Activated effector memory CD4-positive, alpha-beta T cell treated with Interleukin-2 at 50 U/mL for 16 hours (primary cell): ENCODE measurements at regions not wholly inside any gene's neighbourhood (a gene's known extent, or its start where the extent isn't known, plus 50 kb on each side); places are given as distances from the start of the nearest gene placed in this dataset.

Source experiments
- DNase-seq: peaks from one replicate; pipeline ENCODE4 v3.0.0-alpha.2; 2020

- DNase-seq, result no peak
Observed at GRCh38 chr5:158644301-158644700, 455.4 kb downstream of the EBF1 start.

- no peak for DNase-seq
Observed at GRCh38 chr5:158643840-158644239, 455.9 kb downstream of the EBF1 start.

- no peak for DNase-seq
Observed at GRCh38 chr5:158642879-158643278, 456.8 kb downstream of the EBF1 start.

- no peak for DNase-seq
Observed at GRCh38 chr5:158641016-158641415, 458.7 kb downstream of the EBF1 start.

- DNase-seq, result no peak
Observed at GRCh38 chr5:158640593-158640980, 459.1 kb downstream of the EBF1 start.

- DNase-seq, result no peak
Observed at GRCh38 chr5:158639881-158640592, 459.7 kb downstream of the EBF1 start.

- DNase-seq, result no peak
Observed at GRCh38 chr5:158638396-158638795, 461.3 kb downstream of the EBF1 start.

GRCh38 chr5:158637039-158637438, 462.7 kb downstream of the EBF1 start:
- DNase-seq, result no peak

- no peak for DNase-seq
Observed at GRCh38 chr5:158635565-158635964, 464.2 kb downstream of the EBF1 start.

GRCh38 chr5:158634714-158635113, 465.0 kb downstream of the EBF1 start:
- DNase-seq, result no peak

GRCh38 chr5:158629591-158630312, 470.0 kb downstream of the EBF1 start:
- no peak for DNase-seq

- no peak for DNase-seq
Observed at GRCh38 chr5:158626718-158627117, 473.0 kb downstream of the EBF1 start.

- DNase-seq, result no peak
Observed at GRCh38 chr5:158623971-158624370, 475.7 kb downstream of the EBF1 start.

GRCh38 chr5:158621391-158621790, 478.3 kb downstream of the EBF1 start:
- no peak for DNase-seq

- DNase-seq, result no peak
Observed at GRCh38 chr5:158619083-158619788, 480.5 kb downstream of the EBF1 start.

- DNase-seq, result no peak
Observed at GRCh38 chr5:158618256-158618655, 481.5 kb downstream of the EBF1 start.

- no peak for DNase-seq
Observed at GRCh38 chr5:158616707-158617106, 483.0 kb downstream of the EBF1 start.

GRCh38 chr5:158614951-158615350, 484.8 kb downstream of the EBF1 start:
- DNase-seq, result no peak

- DNase-seq, result no peak
Observed at GRCh38 chr5:158611581-158611980, 488.1 kb downstream of the EBF1 start.

GRCh38 chr5:158610051-158610415, 489.7 kb downstream of the EBF1 start:
- DNase-seq, result no peak

GRCh38 chr5:158609333-158610050, 490.2 kb downstream of the EBF1 start:
- DNase-seq, result no peak

- no peak for DNase-seq
Observed at GRCh38 chr5:158607088-158607487, 492.6 kb downstream of the EBF1 start.

- DNase-seq, result no peak
Observed at GRCh38 chr5:158606233-158606632, 493.5 kb downstream of the EBF1 start.
